HepG2 (cell line): ENCODE measurements at regions not wholly inside any gene's neighbourhood (a gene's known extent, or its start where the extent isn't known, plus 50 kb on each side); places are given as distances from the start of the nearest gene placed in this dataset.

Experiments
- AKAP8 ChIP-seq: sonication (generic); formaldehyde crosslinking; IDR thresholded peaks from 2 replicates; pipeline ENCODE4 v1.5.1; 2020; ENCODE audit warnings: mild to moderate bottlenecking, missing genetic modification reagents
- HOXA7 ChIP-seq: sonication (generic); formaldehyde crosslinking; IDR thresholded peaks from 2 replicates; pipeline ENCODE4 v1.8.1; 2022; ENCODE audit warnings: mild to moderate bottlenecking, missing genetic modification reagents, moderate library complexity
- KDM6A ChIP-seq: IDR thresholded peaks from 2 replicates; pipeline ENCODE4 v1.6.1; 2016; ENCODE audit warnings: low read depth
- KLF6 ChIP-seq: IDR thresholded peaks from 2 replicates; pipeline ENCODE4 v1.8.0; 2016; ENCODE audit warnings: missing biosample characterization, missing genetic modification reagents
- MIXL1 ChIP-seq: IDR thresholded peaks from 2 replicates; pipeline ENCODE4 v1.6.1; 2016
- NR1H2 ChIP-seq: sonication (generic); formaldehyde crosslinking; IDR thresholded peaks from 2 replicates; pipeline ENCODE4 v1.8.1; 2022; ENCODE audit warnings: low read depth, missing genetic modification reagents, borderline replicate concordance
- PRMT3 ChIP-seq: sonication (generic); formaldehyde crosslinking; IDR thresholded peaks from 2 replicates; pipeline ENCODE4 v1.8.1; 2022; ENCODE audit warnings: low read depth, mild to moderate bottlenecking, moderate library complexity, missing genetic modification reagents, borderline replicate concordance
- RAD21 ChIP-seq: fragments of 450-650 bp; formaldehyde crosslinking; IDR thresholded peaks from 2 replicates; pipeline ENCODE4 v1.5.0; 2020; ENCODE audit warnings: mild to moderate bottlenecking
- RBM39 ChIP-seq: fragments of 200-400 bp; formaldehyde crosslinking; IDR thresholded peaks from one replicate; pipeline ENCODE4 v1.6.1; 2018; ENCODE audit warnings: antibody characterized with exemption, mild to moderate bottlenecking, low read depth, low read length; ENCODE audit not compliant: poor library complexity, severe bottlenecking
- SOX5 ChIP-seq: IDR thresholded peaks from 2 replicates; pipeline ENCODE4 v1.6.1; 2016; ENCODE audit warnings: borderline replicate concordance
- TCF7L2 ChIP-seq: IDR thresholded peaks from 2 replicates; pipeline ENCODE4 v1.6.1; 2011; ENCODE audit warnings: mild to moderate bottlenecking, low read depth, low read length, moderate library complexity
- TFAP4 ChIP-seq: sonication (generic); IDR thresholded peaks from 2 replicates; pipeline ENCODE4 v1.6.1; 2016; ENCODE audit warnings: low read depth, borderline replicate concordance
- ZBTB8A ChIP-seq: sonication (generic); formaldehyde crosslinking; IDR thresholded peaks from 2 replicates; pipeline ENCODE4 v1.4.0; 2020; ENCODE audit warnings: mild to moderate bottlenecking, low read depth, missing genetic modification reagents, borderline replicate concordance
- ZNF431 ChIP-seq: sonication (generic); formaldehyde crosslinking; IDR thresholded peaks from 2 replicates; pipeline ENCODE4 v1.9.0; 2022; ENCODE audit warnings: missing genetic modification reagents, low read depth, mild to moderate bottlenecking, borderline replicate concordance
- ZNF501 ChIP-seq: sonication (generic); formaldehyde crosslinking; IDR thresholded peaks from 2 replicates; pipeline ENCODE4 v1.5.1; 2020; ENCODE audit warnings: mild to moderate bottlenecking, moderate library complexity, missing genetic modification reagents
- ZNF660 ChIP-seq: sonication (generic); formaldehyde crosslinking; IDR thresholded peaks from 2 replicates; pipeline ENCODE4 v1.5.1; 2020; ENCODE audit warnings: mild to moderate bottlenecking, low read depth, missing genetic modification reagents, borderline replicate concordance
- ZNF678 ChIP-seq: sonication (generic); formaldehyde crosslinking; IDR thresholded peaks from 2 replicates; pipeline ENCODE4 v1.4.0; 2020; ENCODE audit warnings: mild to moderate bottlenecking, missing genetic modification reagents
- TF ChIP-seq, protein P1 (sequence below): IDR thresholded peaks from 2 replicates; pipeline ENCODE4 v1.6.1; 2018; ENCODE audit warnings: missing genetic modification reagents
- TF ChIP-seq, protein P2 (sequence below): sonication (generic); formaldehyde crosslinking; IDR thresholded peaks from 2 replicates; pipeline ENCODE4 v1.5.0; 2020; ENCODE audit warnings: missing genetic modification reagents
- TF ChIP-seq, protein P3 (sequence below): sonication (generic); formaldehyde crosslinking; IDR thresholded peaks from 2 replicates; pipeline ENCODE4 v1.4.0; 2020; ENCODE audit warnings: missing genetic modification reagents, borderline replicate concordance

GRCh38 chr16:21525029-21525895 is 74.1 kb upstream of the METTL9 start (continued):
- 0 out of 2 replicates have a peak, but pooled peaks have one; percentile 48 for TF ChIP-seq NR1H2 (CRISPR knock-in tag)
- TF ChIP-seq RAD21 (CRISPR knock-in tag) = peak; percentile 91
- peak; percentile 94 for TF ChIP-seq KDM6A
- peak; percentile 84 for TF ChIP-seq ZNF501 (CRISPR knock-in tag)
- TF ChIP-seq ZNF431 (CRISPR knock-in tag) = peak; percentile 96
- peak; percentile 99 for TF ChIP-seq SOX5 (CRISPR knock-in tag)
- TF ChIP-seq TFAP4 = peak; percentile 88
- TF ChIP-seq, protein P1, sequence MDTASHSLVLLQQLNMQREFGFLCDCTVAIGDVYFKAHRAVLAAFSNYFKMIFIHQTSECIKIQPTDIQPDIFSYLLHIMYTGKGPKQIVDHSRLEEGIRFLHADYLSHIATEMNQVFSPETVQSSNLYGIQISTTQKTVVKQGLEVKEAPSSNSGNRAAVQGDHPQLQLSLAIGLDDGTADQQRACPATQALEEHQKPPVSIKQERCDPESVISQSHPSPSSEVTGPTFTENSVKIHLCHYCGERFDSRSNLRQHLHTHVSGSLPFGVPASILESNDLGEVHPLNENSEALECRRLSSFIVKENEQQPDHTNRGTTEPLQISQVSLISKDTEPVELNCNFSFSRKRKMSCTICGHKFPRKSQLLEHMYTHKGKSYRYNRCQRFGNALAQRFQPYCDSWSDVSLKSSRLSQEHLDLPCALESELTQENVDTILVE (CRISPR knock-in tag) = peak; percentile 96
- TF ChIP-seq KLF6 (CRISPR knock-in tag) = peak; percentile 90
- TF ChIP-seq MIXL1 = peak; percentile 89; the same call in 1 of the 2 replicates
- peak; percentile 97 for TF ChIP-seq RBM39
- TF ChIP-seq TCF7L2 = peak; percentile 79
- TF ChIP-seq, protein P2, sequence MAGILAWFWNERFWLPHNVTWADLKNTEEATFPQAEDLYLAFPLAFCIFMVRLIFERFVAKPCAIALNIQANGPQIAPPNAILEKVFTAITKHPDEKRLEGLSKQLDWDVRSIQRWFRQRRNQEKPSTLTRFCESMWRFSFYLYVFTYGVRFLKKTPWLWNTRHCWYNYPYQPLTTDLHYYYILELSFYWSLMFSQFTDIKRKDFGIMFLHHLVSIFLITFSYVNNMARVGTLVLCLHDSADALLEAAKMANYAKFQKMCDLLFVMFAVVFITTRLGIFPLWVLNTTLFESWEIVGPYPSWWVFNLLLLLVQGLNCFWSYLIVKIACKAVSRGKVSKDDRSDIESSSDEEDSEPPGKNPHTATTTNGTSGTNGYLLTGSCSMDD (CRISPR knock-in tag) = peak; percentile 88; the same call in 1 of the 2 replicates
- peak; percentile 24; the same call in 1 of the 2 replicates for TF ChIP-seq ZNF678 (CRISPR knock-in tag)
- peak; percentile 90; the same call in 1 of the 2 replicates for TF ChIP-seq ZBTB8A (CRISPR knock-in tag)
- TF ChIP-seq ZNF660 (CRISPR knock-in tag) = peak; percentile 88; the same call in 1 of the 2 replicates
- peak; percentile 92; the same call in 1 of the 2 replicates for TF ChIP-seq AKAP8 (CRISPR knock-in tag)
- peak; percentile 96; the same call in 1 of the 2 replicates for TF ChIP-seq PRMT3 (CRISPR knock-in tag)
- TF ChIP-seq, protein P3, sequence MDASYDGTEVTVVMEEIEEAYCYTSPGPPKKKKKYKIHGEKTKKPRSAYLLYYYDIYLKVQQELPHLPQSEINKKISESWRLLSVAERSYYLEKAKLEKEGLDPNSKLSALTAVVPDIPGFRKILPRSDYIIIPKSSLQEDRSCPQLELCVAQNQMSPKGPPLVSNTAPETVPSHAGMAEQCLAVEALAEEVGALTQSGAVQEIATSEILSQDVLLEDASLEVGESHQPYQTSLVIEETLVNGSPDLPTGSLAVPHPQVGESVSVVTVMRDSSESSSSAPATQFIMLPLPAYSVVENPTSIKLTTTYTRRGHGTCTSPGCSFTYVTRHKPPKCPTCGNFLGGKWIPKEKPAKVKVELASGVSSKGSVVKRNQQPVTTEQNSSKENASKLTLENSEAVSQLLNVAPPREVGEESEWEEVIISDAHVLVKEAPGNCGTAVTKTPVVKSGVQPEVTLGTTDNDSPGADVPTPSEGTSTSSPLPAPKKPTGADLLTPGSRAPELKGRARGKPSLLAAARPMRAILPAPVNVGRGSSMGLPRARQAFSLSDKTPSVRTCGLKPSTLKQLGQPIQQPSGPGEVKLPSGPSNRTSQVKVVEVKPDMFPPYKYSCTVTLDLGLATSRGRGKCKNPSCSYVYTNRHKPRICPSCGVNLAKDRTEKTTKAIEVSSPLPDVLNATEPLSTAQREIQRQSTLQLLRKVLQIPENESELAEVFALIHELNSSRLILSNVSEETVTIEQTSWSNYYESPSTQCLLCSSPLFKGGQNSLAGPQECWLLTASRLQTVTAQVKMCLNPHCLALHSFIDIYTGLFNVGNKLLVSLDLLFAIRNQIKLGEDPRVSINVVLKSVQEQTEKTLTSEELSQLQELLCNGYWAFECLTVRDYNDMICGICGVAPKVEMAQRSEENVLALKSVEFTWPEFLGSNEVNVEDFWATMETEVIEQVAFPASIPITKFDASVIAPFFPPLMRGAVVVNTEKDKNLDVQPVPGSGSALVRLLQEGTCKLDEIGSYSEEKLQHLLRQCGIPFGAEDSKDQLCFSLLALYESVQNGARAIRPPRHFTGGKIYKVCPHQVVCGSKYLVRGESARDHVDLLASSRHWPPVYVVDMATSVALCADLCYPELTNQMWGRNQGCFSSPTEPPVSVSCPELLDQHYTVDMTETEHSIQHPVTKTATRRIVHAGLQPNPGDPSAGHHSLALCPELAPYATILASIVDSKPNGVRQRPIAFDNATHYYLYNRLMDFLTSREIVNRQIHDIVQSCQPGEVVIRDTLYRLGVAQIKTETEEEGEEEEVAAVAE (CRISPR knock-in tag) = peak; percentile 88
- TF ChIP-seq HOXA7 (CRISPR knock-in tag) = 0 out of 2 replicates have a peak, but pooled peaks have one; percentile 72
